ENCODE measurements at regions not wholly inside any gene's neighbourhood (a gene's known extent, or its start where the extent isn't known, plus 50 kb on each side); places are given as distances from the start of the nearest gene placed in this dataset.
"Not testable (repeated sequence)": the region's sequence is repeated elsewhere in the genome, so short reads cannot be mapped to it uniquely, and the experiment has no call there.

DNA sequence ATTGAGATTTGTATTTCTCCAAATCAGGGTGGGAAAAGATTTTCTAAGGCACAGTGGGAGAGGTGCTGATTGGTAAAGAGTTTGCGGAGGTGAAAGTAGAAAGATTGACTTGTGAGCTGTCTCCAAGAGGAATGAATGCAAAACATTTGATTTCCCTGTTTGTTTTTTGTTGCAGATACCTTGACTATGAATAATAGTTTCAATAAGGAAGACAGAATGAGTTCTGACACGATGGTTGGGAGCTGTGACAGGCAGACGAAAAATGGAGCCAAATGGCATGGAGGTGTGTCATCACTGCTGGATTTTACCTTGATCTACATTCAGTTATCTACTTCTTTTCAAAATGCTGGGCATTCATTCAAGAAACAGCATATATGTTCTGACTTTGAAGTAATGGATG, 145.1 kb downstream of the NFKBIZ start:
- in situ Hi-C loops (cut with HindIII; ENCODE audit: low sequenced_read_pairs), result no loop called here

DNA sequence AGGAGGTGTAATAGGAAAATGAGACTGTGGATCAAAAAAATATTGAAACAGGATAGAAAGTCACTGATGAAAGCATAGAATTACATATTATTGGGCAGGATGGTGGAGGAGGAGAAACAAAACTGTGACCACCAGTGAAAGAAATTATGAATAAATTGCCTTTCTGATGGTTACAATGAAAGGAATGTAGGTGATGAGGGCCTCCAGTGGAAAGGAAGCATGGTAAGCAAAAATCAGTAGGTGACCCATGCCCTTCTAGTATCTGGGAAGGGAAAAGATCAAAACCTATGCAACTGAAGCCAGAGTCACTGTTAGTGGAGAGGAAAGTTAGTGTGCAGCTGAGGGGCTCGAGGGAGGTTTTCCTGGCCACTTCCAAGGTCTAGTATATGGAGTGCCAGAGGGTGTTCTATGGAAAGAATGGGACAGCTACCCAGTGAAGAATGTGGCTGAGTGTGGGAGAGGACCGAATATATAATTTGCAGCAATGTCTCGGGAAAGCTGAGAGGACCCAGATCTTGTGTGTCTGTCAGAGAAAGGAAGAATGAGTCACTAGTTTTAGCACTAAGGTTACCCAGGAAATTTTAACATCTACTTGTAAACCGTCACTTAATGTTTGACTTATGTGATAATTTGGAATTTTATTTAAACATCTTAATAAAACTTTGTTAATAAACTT, 146.2 kb downstream of the NFKBIZ start:
- in situ Hi-C loops (cut with HindIII; ENCODE audit: low sequenced_read_pairs), result no loop called here

DNA sequence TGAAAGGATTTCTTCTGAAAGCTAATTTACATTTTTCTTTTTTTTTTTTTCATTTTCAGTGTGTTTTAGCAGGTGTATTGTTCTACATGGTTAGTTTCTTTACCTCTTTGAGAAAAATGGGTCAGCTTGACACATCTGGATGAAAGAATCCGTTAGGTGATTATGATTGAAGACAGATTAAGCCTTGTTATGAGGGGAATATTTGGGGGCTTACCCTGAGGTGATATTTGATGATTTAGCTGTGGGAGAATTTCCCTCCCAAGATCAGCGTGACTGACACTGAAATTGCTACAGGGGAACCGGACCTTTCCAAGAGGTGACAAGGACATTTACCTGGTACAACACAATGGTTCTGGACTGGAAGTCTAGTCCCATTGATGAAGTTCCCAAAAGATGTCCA, 147.5 kb downstream of the NFKBIZ start:
- in situ Hi-C loops (cut with HindIII; ENCODE audit: low sequenced_read_pairs), result no loop called here

DNA sequence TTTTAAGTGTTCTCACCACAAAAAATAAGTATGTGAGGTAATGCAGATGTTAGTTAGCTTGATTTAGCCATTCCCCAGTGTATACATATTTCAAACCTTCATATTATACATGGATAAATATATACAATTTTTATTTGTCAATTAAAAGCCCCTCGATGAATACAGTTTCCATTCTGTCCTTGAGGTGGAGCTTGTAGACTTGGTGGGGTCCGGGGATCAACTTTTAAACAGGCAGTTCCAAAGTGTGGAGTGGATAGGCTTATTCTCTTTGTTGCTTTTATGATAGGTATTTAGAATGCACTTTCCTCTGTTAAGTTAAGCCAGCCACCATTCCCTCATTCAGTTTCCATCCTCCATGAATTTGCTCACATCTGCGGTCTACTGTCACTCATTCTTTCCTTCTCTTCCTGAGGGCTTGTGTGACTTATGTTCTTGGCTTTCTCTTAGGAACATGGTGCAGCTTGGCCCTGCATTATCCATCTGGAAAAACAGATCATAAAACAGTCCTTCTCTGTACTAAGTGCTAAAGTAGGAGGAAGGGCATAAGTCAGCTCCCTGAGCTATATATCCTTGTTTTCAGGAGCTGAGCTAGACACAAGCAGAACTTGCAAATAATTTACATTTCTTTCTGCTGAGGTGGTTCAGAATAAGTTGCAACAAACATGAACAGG, 149.1 kb downstream of the NFKBIZ start:
- in situ Hi-C loops (cut with HindIII; ENCODE audit: low sequenced_read_pairs), result no loop called here

DNA sequence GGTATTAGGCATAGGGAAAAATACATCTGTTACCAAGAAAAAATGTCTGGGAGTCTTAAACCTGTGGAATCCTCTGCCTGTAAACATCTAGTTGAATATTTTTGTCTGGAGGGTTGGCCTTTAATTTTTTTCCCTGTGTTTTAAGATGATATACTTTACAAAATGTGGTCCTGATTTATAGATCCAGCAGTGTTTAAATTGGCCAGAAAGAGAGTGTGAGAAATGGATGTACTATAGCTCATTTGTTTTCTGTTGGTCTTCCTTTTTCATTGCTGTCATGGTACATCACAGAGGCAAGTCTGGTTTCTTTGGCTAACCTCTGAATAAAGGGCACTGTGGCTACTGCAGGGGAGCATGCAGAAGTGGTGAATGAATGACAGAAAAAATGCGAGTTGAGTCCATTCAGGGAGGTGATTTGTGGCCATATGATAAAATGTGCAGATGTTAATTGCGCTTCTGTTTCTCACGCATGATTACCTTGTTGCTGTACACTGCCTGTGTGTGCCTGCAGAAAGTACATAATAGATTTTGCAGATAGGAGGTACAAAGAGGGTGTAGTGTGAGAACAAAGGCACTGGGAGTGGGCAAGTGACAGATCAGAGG, 150.0 kb downstream of the NFKBIZ start:
- in situ Hi-C loops (cut with HindIII; ENCODE audit: low sequenced_read_pairs), result no loop called here

DNA sequence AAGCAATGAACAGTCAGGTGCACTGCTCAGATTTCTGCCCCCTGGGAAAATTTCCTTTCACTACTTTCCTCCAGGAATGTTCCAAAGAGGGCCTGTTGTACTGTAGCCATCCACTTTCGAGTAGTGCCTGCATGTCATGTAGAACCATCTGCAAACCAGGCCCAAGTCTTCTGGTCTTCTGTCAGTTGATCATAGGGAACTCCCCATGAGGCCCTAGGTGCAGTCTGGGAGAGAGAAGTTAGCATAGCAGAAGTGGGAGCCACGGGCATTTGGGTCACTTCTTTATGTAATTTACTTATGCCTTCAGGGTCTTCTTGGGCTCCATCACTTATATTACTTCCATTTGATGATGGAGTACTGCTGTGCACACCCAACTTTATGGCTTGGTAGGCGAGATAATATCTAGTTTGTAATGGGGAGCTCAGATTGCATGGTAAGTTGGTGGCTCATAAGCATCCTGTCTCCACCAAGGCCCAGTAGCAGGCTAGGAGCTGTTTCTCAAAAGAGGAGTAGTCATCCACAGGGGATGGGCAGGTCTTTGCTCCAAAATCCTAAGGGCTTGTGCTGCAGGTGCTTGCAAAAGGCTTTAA, 151.4 kb downstream of the NFKBIZ start:
- in situ Hi-C loops (cut with HindIII; ENCODE audit: low sequenced_read_pairs), result no loop called here

DNA sequence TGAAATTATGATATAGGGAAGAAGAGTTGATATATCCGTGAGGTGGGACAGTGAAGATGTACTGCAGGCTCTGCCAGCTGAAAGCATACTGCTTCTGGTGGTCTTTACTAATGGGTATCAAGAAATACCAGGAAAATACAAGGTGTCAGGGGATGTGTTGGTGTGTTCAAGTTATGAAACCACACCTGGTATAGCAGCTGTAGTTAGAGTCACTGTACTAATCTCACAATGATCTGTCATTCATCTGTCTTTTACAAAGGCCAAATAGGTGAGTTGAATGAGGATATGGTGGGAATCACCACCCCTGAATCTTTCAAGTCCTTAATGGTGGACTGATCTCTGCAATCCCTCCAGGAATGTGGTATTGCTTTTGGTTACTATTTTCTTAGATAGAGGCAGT, 152.7 kb downstream of the NFKBIZ start:
- in situ Hi-C loops (cut with HindIII; ENCODE audit: low sequenced_read_pairs), result no loop called here

DNA sequence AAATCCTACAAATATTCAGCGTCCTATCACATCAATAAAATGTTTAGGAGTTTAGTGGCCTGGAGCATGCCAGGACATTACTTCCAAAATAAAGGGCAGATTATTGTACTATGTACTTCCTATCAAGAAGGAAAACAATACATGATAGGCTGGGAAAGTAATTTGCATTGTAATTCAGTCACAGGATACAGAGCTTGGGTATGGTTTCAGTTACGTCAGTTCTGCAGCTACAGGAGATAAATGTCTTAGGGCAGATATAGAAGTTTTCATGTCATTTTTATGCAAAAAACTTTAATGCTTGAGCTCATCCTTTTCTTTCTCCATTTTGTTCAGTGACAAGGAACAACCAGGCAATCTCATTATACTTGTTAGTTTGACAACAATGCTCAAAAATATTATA, 155.2 kb downstream of the NFKBIZ start:
- in situ Hi-C loops (cut with HindIII; ENCODE audit: low sequenced_read_pairs), result no loop called here

DNA sequence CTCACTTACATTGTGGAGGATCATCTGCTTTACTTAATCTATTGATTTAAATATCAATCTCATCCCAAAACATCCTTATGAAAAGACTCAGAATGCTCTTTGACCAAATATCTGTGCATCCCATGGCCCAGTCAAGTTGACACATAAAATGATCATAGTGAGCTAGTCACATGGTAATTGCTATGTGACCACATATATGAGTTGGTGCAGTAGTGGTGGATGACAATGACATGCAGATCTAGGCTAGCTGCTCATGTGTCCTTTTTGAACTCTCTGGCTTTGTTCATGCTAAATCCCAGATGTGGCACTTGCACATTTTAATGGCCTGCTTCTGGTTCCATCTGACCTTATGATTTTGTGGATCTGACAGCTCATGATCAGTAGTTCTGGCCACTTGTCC, 156.2 kb downstream of the NFKBIZ start:
- in situ Hi-C loops (cut with HindIII; ENCODE audit: low sequenced_read_pairs), result no loop called here

DNA sequence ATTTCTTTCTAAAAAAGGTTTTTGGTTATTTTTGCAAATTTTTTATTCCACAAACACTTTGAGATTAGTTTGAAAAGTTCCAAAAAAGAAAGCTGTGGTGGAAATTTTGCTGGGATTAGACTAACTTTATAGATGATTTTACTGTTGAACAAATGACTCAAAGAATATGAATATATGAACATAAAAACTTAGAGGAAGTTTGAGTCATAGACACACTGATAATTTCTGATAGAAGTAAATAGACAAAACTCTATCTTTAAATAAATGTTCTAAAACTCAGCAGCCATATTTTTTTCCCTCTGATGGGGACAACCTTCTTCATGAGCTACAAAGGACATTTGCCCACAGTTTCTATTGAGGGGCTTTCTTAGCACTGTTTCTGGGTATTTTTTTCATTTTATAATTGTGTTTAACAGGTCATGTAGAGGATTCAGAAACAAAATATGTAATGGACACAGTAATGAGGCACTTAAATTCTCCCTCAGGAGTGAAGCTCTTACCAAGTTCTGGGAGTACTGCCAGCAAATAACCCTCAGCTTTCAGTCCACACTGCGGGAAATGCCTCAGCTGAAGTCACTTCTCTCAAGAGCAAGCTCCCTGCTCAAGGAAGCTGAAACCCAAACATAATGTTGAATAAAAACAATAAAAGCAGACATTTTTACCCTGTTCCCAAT, 157.6 kb downstream of the NFKBIZ start:
- in situ Hi-C loops (cut with HindIII; ENCODE audit: low sequenced_read_pairs), result no loop called here

DNA sequence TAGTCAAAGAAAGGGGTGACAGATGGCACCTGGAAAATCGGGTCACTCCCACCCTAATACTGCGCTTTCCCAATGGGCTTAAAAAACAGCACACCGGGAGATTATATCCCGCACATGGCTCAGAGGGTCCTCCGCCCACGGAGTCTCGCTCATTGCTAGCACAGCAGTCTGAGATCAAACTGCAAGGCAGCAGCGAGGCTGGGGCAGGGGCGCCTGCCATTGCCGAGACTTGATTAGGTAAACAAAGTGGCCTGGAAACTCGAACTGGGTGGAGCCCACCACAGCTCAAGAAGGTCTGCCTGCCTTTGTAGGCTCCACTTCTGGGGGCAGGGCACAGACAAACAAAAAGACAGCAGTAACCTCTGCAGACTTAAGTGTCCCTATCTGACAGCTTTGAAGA, 159.1 kb downstream of the NFKBIZ start:
- in situ Hi-C loops (cut with HindIII; ENCODE audit: low sequenced_read_pairs), result not testable (repeated sequence)

DNA sequence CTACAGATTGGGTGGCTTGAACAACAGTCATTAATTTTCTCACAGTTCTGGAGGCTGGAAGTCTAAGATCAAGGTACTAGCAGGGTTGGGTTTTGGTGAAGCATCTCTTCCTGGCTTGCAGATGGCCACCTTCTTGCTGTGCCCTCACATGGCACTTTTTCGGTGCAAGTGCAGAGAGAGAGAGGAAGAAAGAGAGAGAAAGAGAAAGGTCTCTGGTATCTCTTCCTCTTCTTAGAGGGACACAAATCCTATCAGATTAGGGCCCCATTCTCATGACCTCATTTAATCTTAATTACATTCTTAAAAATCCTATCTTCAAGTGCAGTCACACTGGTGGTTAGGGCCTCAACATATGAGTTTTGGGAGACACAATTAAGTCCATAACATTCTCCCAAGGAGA, 167.1 kb downstream of the NFKBIZ start:
- in situ Hi-C loops (cut with HindIII; ENCODE audit: low sequenced_read_pairs), result no loop called here

DNA sequence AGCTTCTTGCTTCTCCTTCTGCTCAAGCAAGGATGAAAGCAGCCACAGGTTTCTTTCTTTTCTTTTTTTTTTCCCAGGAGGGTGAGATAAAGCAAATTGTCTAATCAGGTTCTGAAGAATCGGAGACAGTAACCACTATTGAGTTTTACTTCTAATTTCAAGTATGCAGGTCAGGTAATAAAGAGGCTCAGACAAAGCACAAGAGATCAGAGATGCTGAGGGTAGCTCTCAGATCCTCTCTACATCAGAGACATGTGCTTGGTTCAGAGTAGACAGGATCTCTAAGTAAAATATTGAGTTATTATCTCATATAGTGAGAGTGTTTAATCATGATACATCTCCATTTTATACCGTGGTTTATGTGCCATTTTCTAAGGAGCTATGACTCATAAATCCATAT, 168.5 kb downstream of the NFKBIZ start:
- in situ Hi-C loops (cut with HindIII; ENCODE audit: low sequenced_read_pairs), result no loop called here

DNA sequence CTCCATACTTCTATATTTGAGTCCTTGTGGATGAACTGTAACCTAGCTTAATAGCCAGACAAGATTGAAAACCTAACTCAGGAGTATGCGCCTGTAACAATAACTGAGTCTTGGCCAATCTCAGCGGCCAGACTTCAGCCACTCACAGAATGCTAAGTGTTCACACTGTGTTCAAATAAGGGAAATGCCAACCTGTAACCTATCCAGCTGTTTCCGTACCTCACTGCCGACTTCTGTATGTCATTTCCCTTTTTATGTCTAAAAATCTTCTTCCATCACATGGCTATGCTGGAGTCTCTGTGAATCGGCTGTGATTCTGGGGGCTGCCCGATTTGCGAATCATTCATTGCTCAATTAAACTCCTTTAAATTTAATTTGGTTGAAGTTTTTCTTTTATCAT, 169.2 kb downstream of the NFKBIZ start:
- in situ Hi-C loops (cut with HindIII; ENCODE audit: low sequenced_read_pairs), result no loop called here

DNA sequence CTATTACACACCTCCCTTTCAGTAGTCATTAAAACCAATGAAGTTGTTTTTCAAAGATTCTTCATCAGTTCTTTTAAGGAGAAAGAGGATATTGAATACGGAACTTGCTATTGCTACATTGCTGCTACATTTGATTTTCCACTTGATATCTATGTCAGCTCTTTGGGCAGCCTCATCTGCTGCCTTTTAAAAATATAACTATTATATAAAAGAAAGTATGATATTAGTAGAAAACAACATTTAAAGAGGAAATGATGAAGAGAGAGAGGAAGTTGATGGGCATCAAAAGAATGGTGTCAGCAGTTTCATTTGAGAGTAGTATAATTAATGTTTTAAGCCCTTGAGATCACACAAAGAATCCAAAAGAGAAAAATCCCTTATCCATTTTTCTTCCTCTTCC, 171.4 kb downstream of the NFKBIZ start:
- in situ Hi-C loops (cut with HindIII; ENCODE audit: low sequenced_read_pairs), result no loop called here

DNA sequence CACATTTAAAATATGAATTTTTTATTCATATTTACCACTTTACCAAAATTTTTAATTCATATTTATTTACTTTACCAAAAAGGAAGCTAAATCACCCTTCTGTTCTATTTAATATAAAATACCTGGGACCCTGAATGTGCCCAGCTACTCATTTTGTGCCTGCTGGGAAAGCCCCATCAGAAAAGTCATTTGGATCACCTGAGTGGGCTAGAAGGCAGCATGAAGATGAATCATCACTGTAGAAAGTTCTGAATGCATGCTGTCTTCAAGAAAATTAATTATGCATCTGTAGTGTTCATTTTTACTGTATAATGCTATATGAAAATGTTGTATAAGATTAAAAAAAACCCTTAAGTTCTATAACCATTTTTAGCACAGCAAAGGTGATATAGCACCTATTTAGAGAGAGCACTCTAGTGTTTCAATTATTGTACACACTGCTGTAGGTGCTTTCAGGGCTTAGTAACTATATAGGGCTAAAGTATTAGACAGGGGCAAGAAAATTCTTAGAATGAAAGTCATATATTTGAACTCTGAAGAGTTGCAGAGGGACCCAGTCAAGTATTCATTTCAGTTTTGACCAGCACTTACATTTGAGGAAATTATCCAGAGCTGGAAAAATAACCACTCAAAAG, 175.1 kb downstream of the NFKBIZ start:
- in situ Hi-C loops (cut with HindIII; ENCODE audit: low sequenced_read_pairs), result no loop called here

DNA sequence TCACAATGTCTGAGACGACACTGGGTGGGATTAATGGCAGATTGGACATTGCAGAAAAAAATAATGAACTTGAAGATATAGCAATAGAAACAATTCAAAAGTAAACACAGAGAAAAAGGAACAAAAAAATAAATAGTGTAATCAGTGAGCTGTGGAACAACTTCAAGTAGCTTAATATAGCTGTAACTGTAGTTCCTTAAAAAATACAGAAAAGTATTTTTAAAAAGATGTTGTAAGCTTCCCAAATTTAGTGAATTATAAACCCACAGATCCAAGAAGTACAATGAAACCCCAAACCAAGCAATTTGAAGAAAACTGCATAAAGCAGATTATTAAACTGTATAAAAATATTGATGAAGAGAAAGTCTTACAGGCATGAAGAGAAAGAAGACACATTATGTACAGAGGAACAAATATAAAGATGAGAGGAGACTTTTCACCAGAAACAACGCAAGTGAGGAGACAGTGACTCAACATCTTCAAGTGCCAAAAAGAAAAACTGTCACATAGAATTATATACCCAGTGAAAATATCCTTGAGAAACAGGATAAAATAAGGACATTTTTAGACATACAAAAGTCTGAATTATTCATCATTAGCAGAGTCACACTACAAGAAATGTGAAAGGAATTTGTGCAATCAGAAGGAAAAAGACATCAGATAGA, 176.4 kb downstream of the NFKBIZ start:
- in situ Hi-C loops (cut with HindIII; ENCODE audit: low sequenced_read_pairs), result no loop called here

DNA sequence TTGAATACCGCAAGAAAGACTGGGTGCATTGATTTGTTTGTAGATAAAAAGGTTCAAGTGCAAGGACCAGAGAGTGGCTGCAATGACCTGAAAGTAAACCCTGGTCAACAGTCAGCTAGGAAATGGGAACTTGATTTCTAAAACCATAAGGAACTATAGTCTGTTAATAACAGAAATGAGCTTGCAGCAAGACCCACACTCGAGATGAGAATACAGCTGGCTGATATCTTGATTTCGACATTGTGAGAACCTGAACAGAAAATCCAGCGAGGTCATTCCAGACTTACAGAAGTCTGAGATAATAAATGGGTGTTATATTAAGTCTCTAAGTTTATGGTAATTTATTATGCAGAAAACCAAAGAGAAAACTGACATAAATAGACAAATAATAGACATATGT, 177.3 kb downstream of the NFKBIZ start:
- in situ Hi-C loops (cut with HindIII; ENCODE audit: low sequenced_read_pairs), result no loop called here

DNA sequence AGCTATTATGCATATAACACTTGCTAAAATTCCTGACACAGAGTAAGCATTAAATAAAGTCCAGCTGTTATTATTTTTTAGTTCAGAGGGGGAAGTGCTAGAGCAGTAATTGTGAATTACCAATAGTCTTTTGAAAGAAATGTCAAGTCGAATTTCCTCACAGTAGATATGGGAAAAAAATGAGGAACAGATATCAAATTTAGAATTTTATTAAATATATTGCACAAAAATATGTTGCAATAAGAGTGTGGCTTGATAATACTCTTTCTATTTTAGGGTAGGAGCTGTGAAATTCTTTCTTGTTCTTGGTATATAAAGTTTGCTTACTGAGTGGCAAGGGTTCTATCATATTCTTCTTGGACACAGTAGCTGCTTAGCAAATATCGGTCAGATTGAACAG, 181.3 kb downstream of the NFKBIZ start:
- in situ Hi-C loops (cut with HindIII; ENCODE audit: low sequenced_read_pairs), result no loop called here

DNA sequence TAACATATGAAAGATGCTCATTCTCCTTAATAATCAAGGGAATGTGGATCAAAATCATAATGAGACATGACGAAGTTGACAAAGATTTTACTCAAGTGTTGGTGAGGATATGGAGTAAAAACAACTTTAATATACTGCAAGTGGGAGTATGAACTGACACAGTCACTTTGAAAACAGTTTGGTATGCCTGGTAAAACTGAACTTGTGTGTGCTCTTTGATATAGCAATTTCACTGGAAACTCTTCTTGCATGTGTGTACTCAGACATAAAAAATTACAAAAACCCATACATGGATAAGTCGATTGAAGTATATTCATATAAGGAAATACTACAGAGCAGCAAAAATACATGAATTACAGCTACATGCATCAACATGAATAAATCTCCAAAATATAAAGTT, 182.5 kb downstream of the NFKBIZ start:
- in situ Hi-C loops (cut with HindIII; ENCODE audit: low sequenced_read_pairs), result no loop called here

All from DLD1 (cell line).